Sciatic nerve (tissue), 2 donors: ENCODE measurements at regions not wholly inside any gene's neighbourhood (a gene's known extent, or its start where the extent isn't known, plus 50 kb on each side); places are given as distances from the start of the nearest gene placed in this dataset.
"Not testable (repeated sequence)": the region's sequence is repeated elsewhere in the genome, so short reads cannot be mapped to it uniquely, and the experiment has no call there.

ENCODE experiments used
- ATAC-seq: fragments of 200-7000 bp; cut with Tn5 transposase; one replicate; pipeline ENCODE4 v1.9.1; 2020; ENCODE audit warnings: mild to moderate bottlenecking, moderate library complexity
- DNase-seq: peaks from one replicate; pipeline ENCODE4 v3.0.0-alpha.2; 2020; ENCODE audit warnings: low spot score
- intact Hi-C: fragments of 100-400 bp; cut with DNase I; formaldehyde crosslinking; loops from one replicate; pipeline ENCODE4 v1.14.2; 2022
- donor health status: DM: no; HTN: no; CAD: no.
- donor health status: DM: no; HTN: no; CAD: no.

GRCh38 chr13:69649063-69649392 is 458.6 kb upstream of the ATXN8OS start:
- intact Hi-C loops: no loop called here
- DNase-seq (no peak), ATAC-seq (no peak)

GRCh38 chr13:69648340-69649062 is 459.1 kb upstream of the ATXN8OS start:
- intact Hi-C loops: no loop called here
- no peak for DNase-seq
- ATAC-seq: no peak

GRCh38 chr13:69644447-69644846 is 463.2 kb upstream of the ATXN8OS start:
- no peak for ATAC-seq
- intact Hi-C loops: no loop called here

GRCh38 chr13:69641773-69642172 is 465.9 kb upstream of the ATXN8OS start:
- ATAC-seq: no peak
- no peak for DNase-seq
- intact Hi-C loops: no loop called here

More at GRCh38 chr13:69644447-69644846, 463.2 kb upstream of the ATXN8OS start:
- DNase-seq: no peak

- DNase-seq (no peak), ATAC-seq (no peak)
- intact Hi-C loops: no loop called here
These were observed 474.6 kb upstream of the ATXN8OS start for GRCh38 chr13:69633044-69633443.

GRCh38 chr13:69623973-69624372 is 483.7 kb upstream of the ATXN8OS start:
- ATAC-seq (no peak), DNase-seq (no peak)
- intact Hi-C loops: no loop called here

GRCh38 chr13:69619651-69620050 is 488.0 kb upstream of the ATXN8OS start:
- DNase-seq (no peak), ATAC-seq (no peak)
- intact Hi-C loops: no loop called here

GRCh38 chr13:69618838-69619237 is 488.8 kb upstream of the ATXN8OS start:
- intact Hi-C loops: no loop called here
- DNase-seq (no peak), ATAC-seq (no peak)

GRCh38 chr13:69618393-69618792 is 489.2 kb upstream of the ATXN8OS start:
- no peak for DNase-seq
- intact Hi-C loops: no loop called here
- no peak for ATAC-seq

- DNase-seq: no peak
These were observed 490.0 kb upstream of the ATXN8OS start for GRCh38 chr13:69617587-69617986.

GRCh38 chr13:69616396-69616795 is 491.2 kb upstream of the ATXN8OS start:
- DNase-seq (no peak), ATAC-seq (no peak)
- intact Hi-C loops: no loop called here

More at GRCh38 chr13:69617587-69617986, 490.0 kb upstream of the ATXN8OS start:
- ATAC-seq: no peak
- intact Hi-C loops: no loop called here

GRCh38 chr13:69615055-69615454 is 492.6 kb upstream of the ATXN8OS start:
- ATAC-seq, intact Hi-C loops: not testable (repeated sequence)

GRCh38 chr13:69604698-69605097 is 502.9 kb upstream of the ATXN8OS start:
- DNase-seq: no peak
- intact Hi-C loops: no loop called here
- no peak for ATAC-seq

More at GRCh38 chr13:69615055-69615454, 492.6 kb upstream of the ATXN8OS start:
- not testable (repeated sequence) for DNase-seq

- ATAC-seq (no peak), DNase-seq (no peak)
- intact Hi-C loops: no loop called here
These were observed 504.3 kb upstream of the ATXN8OS start for GRCh38 chr13:69603144-69603853.

- ATAC-seq (no peak), DNase-seq (no peak)
- intact Hi-C loops: no loop called here
These were observed 506.0 kb upstream of the ATXN8OS start for GRCh38 chr13:69601661-69602060.

- intact Hi-C loops: no loop called here
- DNase-seq: no peak
These were observed 506.8 kb upstream of the ATXN8OS start for GRCh38 chr13:69600811-69601210.

GRCh38 chr13:69597088-69597487 is 510.5 kb upstream of the ATXN8OS start:
- DNase-seq (no peak), ATAC-seq (no peak)
- intact Hi-C loops: no loop called here

More at GRCh38 chr13:69600811-69601210, 506.8 kb upstream of the ATXN8OS start:
- no peak for ATAC-seq

- ATAC-seq: no peak
- no peak for DNase-seq
- intact Hi-C loops: no loop called here
These were observed 512.4 kb upstream of the ATXN8OS start for GRCh38 chr13:69595181-69595580.

GRCh38 chr13:69591437-69591836 is 516.2 kb upstream of the ATXN8OS start:
- DNase-seq (no peak), ATAC-seq (no peak)
- intact Hi-C loops: no loop called here

GRCh38 chr13:69589531-69590235 is 517.9 kb upstream of the ATXN8OS start:
- ATAC-seq (no peak), DNase-seq (no peak)
- intact Hi-C loops: no loop called here
